NCI-H2107 (cell line): ENCODE measurements at regions not wholly inside any gene's neighbourhood (a gene's known extent, or its start where the extent isn't known, plus 50 kb on each side); places are given as distances from the start of the nearest gene placed in this dataset.

Source experiments
- DNase-seq: peaks from one replicate; lab custom pipeline; 2025; lab: John Stamatoyannopoulos, UW

DNA sequence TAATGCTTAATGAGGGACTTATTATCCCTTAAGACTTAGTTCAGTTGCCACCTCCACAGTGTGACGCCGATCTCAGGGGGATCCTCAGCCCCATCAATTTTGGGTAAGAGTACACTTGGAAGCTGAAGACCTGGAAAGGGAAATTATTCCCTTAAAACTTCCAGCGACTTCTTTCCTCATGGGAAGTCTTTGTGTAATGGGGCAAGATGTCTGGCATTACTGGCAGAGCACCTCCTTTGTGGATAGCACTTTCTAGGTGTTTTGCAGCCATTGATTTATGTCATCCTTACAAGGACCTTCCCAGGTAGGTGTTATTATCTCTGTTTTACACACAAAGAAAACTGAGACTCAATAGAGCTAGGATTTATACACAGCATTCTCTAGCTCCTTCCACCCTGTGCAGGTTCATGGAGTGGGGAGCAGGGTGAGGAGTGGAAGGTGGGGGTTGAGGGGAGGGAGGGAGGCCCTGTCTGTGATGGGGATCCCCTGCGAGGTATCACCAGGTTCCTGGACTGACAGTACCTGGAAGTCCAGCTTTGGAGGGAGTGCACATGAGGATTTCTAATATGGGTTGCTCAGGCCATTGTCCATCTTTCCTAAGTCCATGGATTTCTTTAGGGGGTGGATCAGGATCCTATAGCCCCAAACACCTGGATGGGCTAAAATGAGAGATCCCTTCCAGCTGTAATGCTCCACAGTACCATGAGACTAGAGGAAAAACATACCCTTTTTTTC lies 79.4 kb downstream of the MYCN start:
- DNase-seq = no peak

DNA sequence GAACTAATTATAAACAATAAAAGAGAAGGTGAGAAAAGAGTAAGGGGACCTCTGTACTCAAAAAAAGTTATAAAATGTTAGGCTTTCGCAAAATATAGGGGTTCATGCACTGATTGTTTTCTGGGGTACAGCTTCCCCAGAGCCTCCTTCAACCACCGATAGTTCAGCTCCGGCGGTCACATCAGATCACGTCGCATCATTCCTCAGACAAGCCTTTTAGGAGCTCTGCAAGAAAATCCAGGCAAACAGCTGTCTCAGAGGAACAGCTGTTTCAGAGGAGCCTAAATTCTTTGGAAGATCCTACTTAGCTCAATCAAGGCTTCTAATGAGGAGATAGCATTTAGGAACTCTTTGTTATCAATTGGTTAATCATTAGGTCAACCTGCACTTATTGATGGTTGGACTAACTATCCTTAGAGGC lies 78.7 kb downstream of the MYCN start:
- DNase-seq = no peak

DNA sequence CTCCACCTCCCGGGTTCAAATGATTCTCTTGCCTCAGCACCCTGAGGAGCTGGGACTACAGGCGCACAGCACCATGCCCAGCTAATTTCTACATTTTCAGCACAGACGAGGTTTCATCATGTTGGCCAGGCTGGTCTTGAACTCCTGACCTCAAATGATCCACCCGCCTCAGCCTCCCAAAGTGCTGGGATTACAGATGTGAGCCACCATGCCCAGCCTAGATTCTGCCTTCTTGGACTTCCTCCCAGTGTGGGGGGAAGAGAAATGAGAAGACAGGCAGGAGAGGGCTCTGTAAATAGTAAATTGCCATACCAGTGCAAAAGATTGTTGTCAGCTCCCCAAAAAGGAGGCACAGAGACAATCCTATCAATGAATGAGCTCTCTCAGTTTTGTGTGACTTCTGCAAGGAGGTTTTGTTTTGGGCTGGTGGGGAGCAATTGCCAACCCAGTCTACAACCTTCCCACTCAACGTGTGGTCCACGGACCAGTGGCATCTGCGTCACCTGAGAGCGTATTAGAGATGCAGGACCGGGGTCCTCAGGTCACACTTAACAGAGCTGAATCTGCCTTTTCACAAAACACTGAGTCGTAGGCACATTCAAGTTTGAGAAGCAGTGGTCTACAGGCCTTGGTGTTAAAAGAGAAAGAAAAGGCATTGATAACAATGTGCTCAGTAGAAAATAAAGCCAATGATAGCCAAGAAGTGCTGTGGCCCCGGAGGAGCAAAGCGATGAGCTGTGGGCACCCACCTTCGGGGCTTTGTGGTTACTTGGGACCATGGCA lies 78.1 kb downstream of the MYCN start:
- DNase-seq = no peak

DNA sequence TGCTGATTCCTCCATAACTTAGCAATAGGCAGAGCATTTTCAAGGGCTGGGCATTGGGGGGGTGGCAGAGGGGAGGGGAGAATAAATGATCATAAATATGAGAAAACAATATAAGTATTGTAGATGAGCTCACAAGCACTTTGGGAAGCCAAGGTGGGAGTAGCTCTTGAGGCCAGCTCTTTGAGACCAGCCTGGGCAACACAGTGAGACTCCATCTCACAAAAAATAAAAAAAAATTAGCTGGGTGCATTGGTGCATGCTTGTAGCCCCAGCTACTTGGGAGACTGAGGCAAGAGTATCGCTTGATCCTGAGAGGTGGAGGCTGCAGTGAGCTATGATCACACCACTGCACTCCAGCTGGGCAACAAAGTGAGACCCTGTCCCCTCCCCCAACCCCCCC lies 75.9 kb downstream of the MYCN start:
- no peak for DNase-seq

DNA sequence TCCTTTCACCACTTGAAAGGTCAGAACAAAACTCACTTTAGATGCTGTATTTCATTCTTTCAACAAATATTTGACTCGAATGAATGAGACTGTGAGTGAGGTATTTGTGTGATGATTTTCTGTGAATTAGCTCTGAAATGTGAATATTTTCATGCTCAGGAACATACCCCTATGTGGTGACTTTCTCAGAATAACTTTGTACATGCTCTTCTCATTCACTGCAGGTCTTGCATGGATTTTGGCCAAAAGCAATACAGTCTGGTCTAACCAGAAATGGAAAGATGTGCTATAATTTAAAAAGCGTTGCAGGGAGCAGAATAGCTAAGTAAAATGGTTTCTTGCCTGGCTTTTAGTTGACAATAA lies 75.5 kb downstream of the MYCN start:
- DNase-seq = no peak

DNA sequence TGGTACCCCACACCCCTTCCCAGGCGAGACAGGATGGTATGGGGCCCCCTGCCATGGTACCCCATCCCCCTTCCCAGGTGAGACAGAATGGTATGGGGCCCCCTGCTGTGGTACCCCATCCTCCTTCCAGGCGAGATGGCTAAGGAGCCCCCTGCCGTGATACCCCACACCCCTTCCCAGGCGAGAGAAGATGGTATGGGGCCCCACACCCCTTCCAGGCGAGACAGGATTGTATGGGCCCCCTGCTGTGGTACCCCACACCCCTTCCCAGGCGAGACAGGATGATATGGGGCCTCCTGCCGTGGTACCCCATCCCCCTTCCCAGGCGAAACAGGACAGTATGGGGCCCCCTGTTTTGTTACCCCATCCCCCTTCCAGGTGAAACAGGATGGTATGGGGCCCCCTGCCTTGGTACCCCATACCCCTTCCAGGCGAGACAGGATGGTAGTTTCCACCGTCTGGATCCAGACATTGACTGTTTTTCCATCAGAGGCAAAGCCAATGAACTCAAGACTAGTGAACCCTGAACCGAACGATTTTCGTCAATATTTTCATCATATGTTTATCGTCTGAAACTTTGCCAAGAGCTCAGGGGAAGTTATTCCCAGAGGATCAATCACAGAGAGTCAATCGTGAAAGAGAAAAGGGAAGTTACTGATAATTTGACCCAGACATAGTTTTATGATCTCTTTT lies 75.0 kb downstream of the MYCN start:
- DNase-seq = no peak

DNA sequence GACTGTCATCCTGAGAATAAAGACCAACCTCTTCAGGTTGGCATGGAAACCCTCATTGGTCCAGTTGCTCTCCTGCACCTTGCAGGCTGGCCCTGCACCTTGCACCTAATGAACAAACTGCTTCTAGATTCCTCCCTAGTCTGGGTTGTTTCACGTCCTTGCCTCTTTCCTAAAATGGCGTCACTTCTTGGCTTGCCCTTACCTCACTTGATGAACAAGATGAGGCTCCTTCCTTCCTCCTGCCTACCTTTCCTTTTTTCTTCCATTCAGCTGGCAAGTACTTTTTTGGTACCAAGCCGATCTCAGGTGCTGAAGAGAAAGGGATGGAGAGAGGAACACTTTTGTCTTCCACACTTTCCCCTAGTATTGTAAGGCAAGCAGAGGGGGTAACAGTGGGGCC lies 74.5 kb downstream of the MYCN start:
- DNase-seq = no peak

DNA sequence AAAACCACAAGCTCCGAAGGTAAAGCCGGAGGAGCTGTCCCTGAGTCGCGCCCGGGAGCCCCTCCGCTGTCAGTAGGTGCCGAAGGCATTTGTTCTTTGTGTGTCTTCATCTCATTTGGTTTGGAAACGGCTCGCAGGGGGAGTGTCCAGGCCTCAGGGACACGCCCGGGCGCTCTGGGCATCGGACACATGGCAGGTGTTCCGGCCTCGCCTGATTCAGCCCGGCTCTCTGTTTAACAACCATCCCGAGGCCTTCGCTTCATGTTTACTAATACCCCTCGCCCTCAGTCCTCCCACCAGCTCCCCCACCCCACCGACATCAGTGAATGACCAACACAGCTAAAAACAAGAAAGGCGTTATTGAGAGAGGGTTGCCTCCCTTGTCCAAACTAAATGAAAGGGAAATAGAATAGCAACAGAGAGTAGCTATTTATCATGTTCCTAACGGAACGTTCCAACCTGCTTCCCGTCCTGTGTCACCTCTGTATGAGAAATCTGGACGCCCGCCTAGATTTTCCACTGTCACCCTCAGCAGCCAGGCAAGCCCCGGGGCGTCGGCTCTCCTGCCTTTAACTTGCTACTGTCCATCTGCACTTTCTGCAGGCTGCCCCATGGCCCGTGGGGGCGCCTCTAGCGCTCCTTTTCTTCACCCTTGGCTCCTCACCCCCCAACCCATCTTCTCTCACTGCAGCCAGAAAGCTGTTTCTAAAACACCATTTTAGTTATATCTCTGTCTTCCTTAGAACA lies 73.9 kb downstream of the MYCN start:
- no peak for DNase-seq

DNA sequence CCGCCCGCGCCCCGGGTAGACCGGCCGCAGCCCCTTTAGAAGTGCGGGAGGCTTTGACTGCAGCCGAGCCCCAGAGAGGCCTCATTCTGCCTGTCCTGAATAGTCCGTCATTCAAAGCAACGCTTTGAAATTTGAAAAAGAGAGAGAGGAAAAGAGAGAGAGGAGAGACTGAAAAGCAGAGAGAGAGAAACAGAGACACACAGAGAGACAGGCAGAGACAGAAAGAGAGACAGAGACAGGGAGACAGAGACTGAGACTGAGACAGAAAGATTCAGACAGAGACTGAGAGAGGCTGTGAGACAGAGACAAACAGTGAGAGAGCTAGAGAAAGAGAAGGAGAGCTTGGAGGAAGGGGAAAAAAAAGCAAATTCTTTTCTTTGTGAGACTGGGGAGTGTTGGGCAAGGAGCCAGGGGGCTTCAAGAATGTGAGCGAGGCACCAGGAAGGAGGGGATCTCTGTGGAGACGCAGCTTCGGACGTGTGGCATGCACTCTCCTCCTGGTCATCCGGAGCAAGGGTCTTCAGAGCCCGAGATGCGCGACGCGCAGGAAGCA lies 73.1 kb downstream of the MYCN start:
- no peak for DNase-seq

DNA sequence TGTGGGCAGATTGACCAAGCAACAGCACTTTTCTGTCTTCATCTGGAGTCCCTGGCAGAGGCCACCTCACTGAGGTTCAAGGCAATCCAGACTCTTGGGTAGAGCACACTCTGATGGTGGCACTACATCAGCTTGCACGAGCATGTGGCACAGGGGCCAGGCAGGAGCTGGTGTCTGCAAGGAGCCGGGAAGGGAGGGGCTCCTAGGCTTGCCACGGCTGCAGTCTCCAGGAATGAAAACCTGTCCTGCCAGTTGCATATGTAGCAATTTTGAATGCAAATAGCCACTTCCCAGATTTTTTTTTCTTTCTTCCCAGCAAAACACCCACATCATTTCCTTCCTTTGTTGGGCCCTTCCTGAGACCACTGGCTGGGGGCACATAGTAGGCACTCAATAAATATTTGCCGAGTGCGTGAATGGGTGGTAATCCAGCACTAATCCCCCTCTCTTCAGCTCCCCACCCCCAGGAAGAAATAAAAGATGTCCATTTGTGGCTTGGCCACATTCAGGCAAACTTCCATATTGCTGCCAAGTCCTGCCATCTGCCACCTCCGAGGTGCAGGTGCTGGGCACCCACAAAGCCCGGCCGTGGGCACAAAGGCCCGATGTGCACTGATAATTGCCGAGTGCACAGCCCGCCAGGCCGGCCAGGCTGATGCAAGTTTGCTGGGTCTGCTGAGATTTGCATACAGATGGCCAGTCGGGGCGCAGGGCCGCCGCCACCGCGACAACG lies 72.4 kb downstream of the MYCN start:
- peak; percentile 64 for DNase-seq

DNA sequence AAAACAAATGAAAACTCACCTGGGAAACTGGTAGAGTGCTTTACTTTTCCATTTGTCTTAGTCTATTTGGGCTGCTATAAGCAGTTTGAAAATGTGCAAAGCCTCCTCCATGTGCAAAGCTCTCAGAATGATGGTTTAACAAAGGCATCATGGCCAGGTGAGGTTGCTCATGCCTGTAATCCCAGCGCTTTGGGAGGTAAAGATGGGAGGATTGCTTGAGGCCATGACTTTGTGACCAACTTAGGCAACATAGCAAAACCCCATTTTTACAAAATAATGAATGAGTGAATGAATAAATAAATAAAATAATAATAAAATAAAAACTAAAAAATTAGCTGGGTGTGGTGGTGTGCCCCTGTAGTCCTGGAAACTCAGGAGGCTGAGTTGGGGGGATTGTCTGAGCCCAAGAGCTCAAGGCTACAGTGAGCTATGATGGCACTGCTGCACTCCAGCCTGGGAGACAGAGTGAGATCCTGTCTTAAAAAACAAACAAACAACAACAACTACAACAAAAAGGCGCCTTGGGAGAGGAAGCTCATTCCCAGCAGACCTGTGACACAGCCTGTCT lies 71.8 kb downstream of the MYCN start:
- DNase-seq = no peak

DNA sequence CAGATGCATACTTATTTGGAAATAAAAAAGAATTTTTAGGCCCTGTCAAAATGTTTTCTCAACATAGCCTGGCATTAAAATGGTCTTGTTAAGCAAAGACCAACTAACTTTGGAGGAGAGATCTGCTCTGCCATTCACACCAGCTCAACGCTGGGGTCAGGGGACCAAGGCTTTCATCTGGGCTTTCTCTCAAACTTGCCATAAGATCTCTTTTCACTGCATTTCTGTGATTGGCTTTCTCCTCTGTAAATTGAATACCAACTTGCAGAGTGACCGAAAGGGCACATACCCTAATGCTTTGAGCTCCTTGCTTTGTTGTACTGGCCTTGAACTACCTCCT lies 71.2 kb downstream of the MYCN start:
- DNase-seq = no peak

DNA sequence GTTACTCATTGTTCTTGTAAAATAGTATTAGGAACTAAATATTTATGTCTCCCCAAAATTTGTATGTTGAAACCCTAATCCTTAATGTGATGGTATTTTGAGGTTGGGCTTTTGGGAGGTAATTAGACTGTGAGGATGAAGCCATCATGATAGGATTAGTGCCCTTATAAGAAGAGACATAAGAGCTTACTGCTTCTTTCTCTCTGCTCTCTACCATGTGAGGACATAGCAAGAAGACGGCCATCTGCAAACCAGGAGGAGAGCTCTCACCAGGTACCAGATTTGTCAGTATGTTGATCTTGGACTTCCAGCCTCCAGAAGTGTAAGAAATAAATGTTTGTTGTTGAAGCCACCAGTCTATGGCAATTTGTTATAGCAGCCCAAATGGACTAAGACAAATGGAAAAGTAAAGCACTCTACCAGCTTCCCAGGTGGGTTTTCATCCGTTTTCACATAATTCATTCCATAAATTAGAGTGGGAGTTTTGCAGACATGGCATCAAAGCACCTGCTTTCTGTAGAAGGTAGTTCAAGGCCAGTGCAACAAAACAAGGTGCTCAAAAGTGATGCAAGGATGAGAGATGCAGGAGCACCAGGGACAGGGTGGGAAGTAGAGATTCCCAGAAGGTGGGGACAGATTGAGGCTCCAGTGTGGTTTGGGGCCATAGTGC lies 70.7 kb downstream of the MYCN start:
- no peak for DNase-seq

DNA sequence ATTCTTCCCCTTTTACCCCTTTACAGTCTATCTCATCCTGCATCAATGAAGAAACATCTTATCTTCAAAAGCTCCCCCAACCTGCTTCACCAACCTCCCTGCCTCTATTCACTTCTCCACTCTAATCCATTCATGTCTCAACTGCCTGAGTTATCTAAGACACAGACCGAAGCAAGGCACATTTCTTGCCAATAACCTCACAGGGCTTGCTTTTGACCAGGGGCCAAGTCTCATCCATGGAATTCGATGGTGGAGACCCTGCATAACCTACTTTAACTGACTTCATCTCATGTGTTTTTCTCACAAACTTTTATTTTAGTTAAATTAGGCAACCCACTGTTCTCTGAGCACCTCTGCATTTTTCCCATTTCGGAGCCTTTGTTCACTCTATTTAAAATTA lies 69.7 kb downstream of the MYCN start:
- no peak for DNase-seq

DNA sequence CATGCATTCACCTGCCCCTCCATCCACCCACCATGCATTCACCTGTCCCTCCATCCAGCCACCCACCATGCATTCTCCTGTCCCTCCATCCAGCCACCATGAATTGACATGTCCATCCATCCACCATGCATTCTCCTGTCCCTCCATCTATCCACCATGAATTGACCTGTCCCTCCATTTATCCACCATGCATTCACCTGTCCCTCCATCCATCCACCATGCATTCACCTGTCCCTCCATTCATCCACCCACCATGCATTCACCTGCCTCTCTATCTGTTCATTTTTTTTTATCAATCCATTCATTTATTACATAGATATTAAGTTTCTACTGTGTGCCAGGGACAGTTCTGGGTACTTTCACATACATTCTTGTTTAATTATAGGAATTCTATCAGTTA lies 69.2 kb downstream of the MYCN start:
- DNase-seq = no peak

DNA sequence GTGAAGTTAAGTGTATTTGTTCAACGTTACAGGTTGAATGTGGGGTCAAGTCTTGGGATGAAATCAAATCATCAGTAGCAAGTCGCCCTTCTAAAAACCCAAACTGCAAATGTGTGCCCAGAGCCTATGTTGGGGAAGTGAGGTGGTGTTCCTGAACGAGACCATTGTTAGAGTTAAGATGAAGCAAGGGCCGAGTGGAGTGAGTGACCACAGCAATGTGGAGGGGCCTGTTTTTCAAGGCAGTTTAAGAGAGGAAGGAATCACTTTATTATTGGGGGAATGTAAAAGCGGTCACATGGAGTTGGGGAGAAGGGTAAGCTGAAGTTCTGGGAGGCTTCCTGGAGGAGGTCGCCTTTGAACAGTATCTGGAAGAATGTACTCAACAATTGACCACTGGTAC lies 68.5 kb downstream of the MYCN start:
- DNase-seq = no peak

DNA sequence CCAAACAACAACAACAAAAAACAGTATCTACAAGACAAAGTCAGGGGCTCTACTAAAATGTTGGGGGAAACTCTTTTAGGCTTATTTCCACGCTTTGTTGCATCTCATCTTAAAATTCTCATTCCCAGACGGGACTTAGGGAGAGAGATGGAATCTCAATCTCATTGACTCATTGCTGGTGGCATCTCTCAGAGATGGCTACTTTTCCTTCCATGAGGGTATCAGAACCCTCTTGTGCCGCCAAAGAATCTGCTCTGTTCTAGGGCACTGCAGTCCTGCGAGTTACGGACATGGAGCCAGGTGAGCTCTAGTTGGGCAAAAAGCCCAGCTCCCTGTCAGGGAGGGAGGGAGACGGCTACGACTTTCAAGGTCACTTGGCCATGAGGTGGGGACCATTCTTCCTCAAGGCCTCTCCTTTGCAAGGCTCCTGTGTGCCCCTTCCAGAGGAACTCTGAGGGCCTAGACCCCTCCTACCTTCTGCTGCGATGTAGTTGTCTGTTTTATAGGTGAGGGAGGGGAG lies 68.0 kb downstream of the MYCN start:
- DNase-seq = no peak

DNA sequence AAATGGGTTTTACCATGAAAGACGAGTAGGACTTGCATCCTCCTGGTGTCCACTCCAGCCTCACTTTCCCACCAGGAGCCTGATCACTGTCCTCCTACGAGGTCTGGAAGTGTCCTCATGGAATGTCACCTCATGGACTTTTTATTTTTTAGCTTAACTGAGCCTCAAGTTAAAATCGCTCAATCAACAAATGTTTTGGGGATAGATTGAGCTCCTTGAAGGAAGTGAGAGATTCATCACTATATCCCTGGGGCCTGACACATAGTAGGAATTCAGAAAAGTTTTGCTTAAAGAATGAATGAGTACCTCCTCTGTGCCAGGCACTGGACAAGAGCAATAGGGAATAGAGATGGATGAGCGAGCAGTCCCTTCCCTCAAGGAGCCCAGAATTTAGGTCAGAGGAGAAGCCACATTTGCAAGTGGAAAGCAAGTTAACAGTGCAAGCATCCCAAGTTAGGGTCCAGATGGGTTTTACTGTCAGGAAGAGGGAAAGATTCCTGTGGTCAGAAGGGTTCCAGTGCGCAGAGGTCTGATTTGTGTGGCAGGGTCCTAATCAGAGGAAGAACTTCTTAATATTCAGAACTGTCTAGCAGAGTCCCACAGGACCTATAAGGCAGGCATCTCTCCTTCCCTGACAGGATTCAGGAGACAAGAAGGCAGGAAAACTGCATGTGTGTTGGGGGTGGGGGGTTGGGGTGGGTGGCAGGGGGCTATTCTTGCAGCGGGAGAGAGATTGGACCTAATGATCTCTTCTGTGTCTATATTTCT lies 67.0 kb downstream of the MYCN start:
- DNase-seq = no peak

DNA sequence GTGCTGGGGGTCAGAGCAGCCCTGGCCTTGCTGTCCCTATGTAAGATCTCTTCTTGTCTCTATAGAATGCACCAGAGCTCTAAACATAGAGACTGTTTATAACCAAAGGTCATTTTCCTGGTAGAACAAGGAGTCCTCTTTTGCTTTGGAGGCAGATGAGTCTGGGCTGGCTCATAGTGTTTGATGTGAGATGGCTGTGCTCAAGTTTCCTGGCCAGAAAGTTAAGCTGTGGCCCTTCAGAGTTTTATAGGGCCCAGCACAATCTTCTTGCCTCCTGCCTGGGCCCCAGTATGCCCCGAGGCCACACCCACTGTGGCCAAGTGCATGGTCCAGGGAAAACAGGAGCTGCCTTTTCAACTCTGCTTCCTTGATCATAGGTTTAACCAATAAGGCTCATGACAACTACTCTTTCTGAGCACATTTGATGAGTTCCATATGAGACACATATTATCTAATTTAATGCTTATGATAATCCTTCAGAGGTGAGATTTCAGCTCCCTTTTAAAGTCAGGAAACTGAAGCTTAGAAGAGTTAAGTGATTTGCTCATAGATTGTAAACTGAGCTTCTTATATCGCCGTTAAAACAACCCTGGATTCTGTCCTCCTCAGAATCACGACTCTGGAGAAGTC lies 66.3 kb downstream of the MYCN start:
- DNase-seq = no peak
